ENCODE measurements at regions not wholly inside any gene's neighbourhood (a gene's known extent, or its start where the extent isn't known, plus 50 kb on each side); places are given as distances from the start of the nearest gene placed in this dataset.

GRCh38 chr2:122610948-122611609 is 855.6 kb downstream of the TSN start:
- no peak for DNase-seq (ENCODE audit: low read depth)
- TF ChIP-seq CTCF (conservative IDR thresholded peaks at IDR 0.05; ENCODE audit: control insufficient read depth, insufficient read depth, low read depth, low read length), result no peak

GRCh38 chr2:122622934-122623333 is 867.5 kb downstream of the TSN start:
- no peak for TF ChIP-seq CTCF (conservative IDR thresholded peaks at IDR 0.05; ENCODE audit: control insufficient read depth, insufficient read depth, low read depth, low read length)
- H3K4me3 ChIP-seq (ENCODE audit: control insufficient read depth, low read depth, low read length), result no peak overlapping the region
- no peak for DNase-seq (ENCODE audit: low read depth)

More at GRCh38 chr2:122610948-122611609, 855.6 kb downstream of the TSN start:
- H3K4me3 ChIP-seq (ENCODE audit: control insufficient read depth, low read depth, low read length), result no peak overlapping the region

- H3K4me3 ChIP-seq (ENCODE audit: control insufficient read depth, low read depth, low read length), result no peak overlapping the region
- DNase-seq (ENCODE audit: low read depth), result peak; percentile 31
- TF ChIP-seq CTCF (conservative IDR thresholded peaks at IDR 0.05; ENCODE audit: control insufficient read depth, insufficient read depth, low read depth, low read length), result no peak
These were observed 871.9 kb downstream of the TSN start for GRCh38 chr2:122627388-122627787.

GRCh38 chr2:122634256-122634655 is 878.8 kb downstream of the TSN start:
- peak; percentile 95 for DNase-seq (ENCODE audit: low read depth)
- no peak for TF ChIP-seq CTCF (conservative IDR thresholded peaks at IDR 0.05; ENCODE audit: control insufficient read depth, insufficient read depth, low read depth, low read length)
- H3K4me3 ChIP-seq (ENCODE audit: control insufficient read depth, low read depth, low read length), result no peak overlapping the region

GRCh38 chr2:122634920-122635319 is 879.5 kb downstream of the TSN start:
- H3K4me3 ChIP-seq (ENCODE audit: control insufficient read depth, low read depth, low read length), result no peak overlapping the region
- DNase-seq (ENCODE audit: low read depth), result no peak
- no peak for TF ChIP-seq CTCF (conservative IDR thresholded peaks at IDR 0.05; ENCODE audit: control insufficient read depth, insufficient read depth, low read depth, low read length)

- peak; percentile 4 for DNase-seq (ENCODE audit: low read depth)
- H3K4me3 ChIP-seq (ENCODE audit: control insufficient read depth, low read depth, low read length), result no peak overlapping the region
- no peak for TF ChIP-seq CTCF (conservative IDR thresholded peaks at IDR 0.05; ENCODE audit: control insufficient read depth, insufficient read depth, low read depth, low read length)
These were observed 880.2 kb downstream of the TSN start for GRCh38 chr2:122635686-122636085.

- H3K4me3 ChIP-seq (ENCODE audit: control insufficient read depth, low read depth, low read length), result no peak overlapping the region
- TF ChIP-seq CTCF (conservative IDR thresholded peaks at IDR 0.05; ENCODE audit: control insufficient read depth, insufficient read depth, low read depth, low read length), result no peak
- peak; percentile 63 for DNase-seq (ENCODE audit: low read depth)
These were observed 880.6 kb downstream of the TSN start for GRCh38 chr2:122636097-122636496.

All from fibroblast of mammary gland (primary cell).